ENCODE measurements at regions not wholly inside any gene's neighbourhood (a gene's known extent, or its start where the extent isn't known, plus 50 kb on each side); places are given as distances from the start of the nearest gene placed in this dataset.

GRCh38 chr7:51757960-51758359 is 441.4 kb upstream of the COBL start:
- WGBS, 5 donors = 85 to 87% (median 87%) methylated on average over 6 of the region's 6 CpGs
- H3K9me3 ChIP-seq = no peaks in the 10 kb centered on the region

GRCh38 chr7:51732951-51733350 is 416.3 kb upstream of the COBL start:
- H3K4me1 ChIP-seq = no peaks in the 10 kb centered on the region
- H3K27me3 ChIP-seq = no peaks in the 10 kb centered on the region
- intact Hi-C loops (cut with DNase I; ENCODE audit: low total_unique reads) = no loop called here
- TF ChIP-seq EP300 (IDR thresholded peaks at IDR 0.05) (no peak), POLR2AphosphoS5 (IDR thresholded peaks at IDR 0.05) (no peak), POLR2A (IDR thresholded peaks at IDR 0.05) (no peak), CTCF (IDR thresholded peaks at IDR 0.05) (no peak)
- peak in 1 of 2 donors; percentile 13 for DNase-seq
- H3K27ac ChIP-seq = no peak overlapping the region
- H3K36me3 ChIP-seq = no peaks in the 10 kb centered on the region
- peaks cover 0 to 22% (median 11%) of the 10 kb centered on the region in 4 donors for H3K9me3 ChIP-seq
- H3K4me3 ChIP-seq = no peak overlapping the region

More at GRCh38 chr7:51757960-51758359, 441.4 kb upstream of the COBL start:
- TF ChIP-seq CTCF (IDR thresholded peaks at IDR 0.05) (no peak), EP300 (IDR thresholded peaks at IDR 0.05) (no peak), POLR2A (IDR thresholded peaks at IDR 0.05) (no peak)
- Histone ChIP-seq H3K4me3 (no peak overlapping the region), H3K4me1 (no peaks in the 10 kb centered on the region), H3K27ac (no peak overlapping the region), H3K36me3 (no peaks in the 10 kb centered on the region), H3K27me3 (no peaks in the 10 kb centered on the region)
- intact Hi-C loops (cut with DNase I; ENCODE audit: low total_unique reads) = no loop called here
- DNase-seq = no peak

- Histone ChIP-seq H3K27me3 (no peaks in the 10 kb centered on the region), H3K4me1 (no peaks in the 10 kb centered on the region), H3K36me3 (no peaks in the 10 kb centered on the region), H3K27ac (no peak overlapping the region), H3K4me3 (no peak overlapping the region), H3K9me3 (peaks cover 0 to 22% (median 11%) of the 10 kb centered on the region in 4 donors)
- TF ChIP-seq POLR2A (IDR thresholded peaks at IDR 0.05) (no peak), POLR2AphosphoS5 (IDR thresholded peaks at IDR 0.05) (no peak), EP300 (IDR thresholded peaks at IDR 0.05) (no peak), CTCF (IDR thresholded peaks at IDR 0.05) (no peak)
- intact Hi-C loops (cut with DNase I; ENCODE audit: low total_unique reads) = no loop called here
- no peak for DNase-seq
- WGBS, 5 donors = 38 to 62% (median 53%) methylated on average over 5 of the region's 5 CpGs
Observed at GRCh38 chr7:51732116-51732515, 415.5 kb upstream of the COBL start.

- no peak for TF ChIP-seq POLR2AphosphoS5 (IDR thresholded peaks at IDR 0.05)
- TF ChIP-seq CTCF (IDR thresholded peaks at IDR 0.05) = no peak
- TF ChIP-seq EP300 (IDR thresholded peaks at IDR 0.05) = no peak
- TF ChIP-seq POLR2A (IDR thresholded peaks at IDR 0.05) = no peak
- intact Hi-C loops (cut with DNase I; ENCODE audit: low total_unique reads) = no loop called here
- no peak overlapping the region for H3K27ac ChIP-seq
- WGBS, 5 donors = 47 to 59% (median 55%) methylated on average over 4 of the region's 4 CpGs
- no peak for DNase-seq
- H3K4me3 ChIP-seq = no peak overlapping the region
- H3K36me3 ChIP-seq = no peaks in the 10 kb centered on the region
- no peaks in the 10 kb centered on the region for H3K4me1 ChIP-seq
- H3K27me3 ChIP-seq = no peaks in the 10 kb centered on the region
- peaks cover 0 to 20% (median 11%) of the 10 kb centered on the region in 4 donors for H3K9me3 ChIP-seq
Observed at GRCh38 chr7:51731075-51731474, 414.5 kb upstream of the COBL start.
